ENCODE measurements at regions not wholly inside any gene's neighbourhood (a gene's known extent, or its start where the extent isn't known, plus 50 kb on each side); places are given as distances from the start of the nearest gene placed in this dataset.

GRCh38 chr1:178594133-178594532 is 81.2 kb downstream of the TEX35 start:
- BruUV-seq (replicated peaks), result no TSS peak
- Mint-ChIP-seq H3K27ac (ENCODE audit: unreplicated experiment) (no peak overlapping the region), H3K9me3 (ENCODE audit: low read depth, unreplicated experiment) (no peaks in the 10 kb centered on the region), H3K4me3 (ENCODE audit: low read depth, unreplicated experiment) (no peak overlapping the region), H3K27me3 (ENCODE audit: unreplicated experiment) (no peaks in the 10 kb centered on the region), H3K4me1 (ENCODE audit: low read depth, unreplicated experiment) (no peaks in the 10 kb centered on the region), H3K36me3 (ENCODE audit: insufficient read depth, unreplicated experiment) (no peaks in the 10 kb centered on the region)
- CTCF ChIA-PET, result interaction anchor here (1.2 kb wide), 1 partner anchor 10 kb away, joined by 4 read pairs; no protein-coding TSS in a partner anchor
- TF ChIP-seq CTCF (IDR thresholded peaks at IDR 0.05; ENCODE audit: unreplicated experiment), result no peak
- DNase-seq, result no peak
- intact Hi-C loops (cut with micrococcal nuclease; ENCODE audit: unreplicated experiment), result no loop called here

- intact Hi-C loops (cut with micrococcal nuclease; ENCODE audit: unreplicated experiment), result no loop called here
- H3K36me3 Mint-ChIP-seq (ENCODE audit: insufficient read depth, unreplicated experiment), result no peaks in the 10 kb centered on the region
- DNase-seq, result no peak
- no peaks in the 10 kb centered on the region for H3K4me1 Mint-ChIP-seq (ENCODE audit: low read depth, unreplicated experiment)
- no peak overlapping the region for H3K27ac Mint-ChIP-seq (ENCODE audit: unreplicated experiment)
- no peaks in the 10 kb centered on the region for H3K27me3 Mint-ChIP-seq (ENCODE audit: unreplicated experiment)
- TF ChIP-seq CTCF (IDR thresholded peaks at IDR 0.05; ENCODE audit: unreplicated experiment), result no peak
- CTCF ChIA-PET, result interaction anchor here (0.6 kb wide), 1 partner anchor 15 kb away, joined by 3 read pairs; no protein-coding TSS in a partner anchor
- no peaks in the 10 kb centered on the region for H3K9me3 Mint-ChIP-seq (ENCODE audit: low read depth, unreplicated experiment)
- no TSS peak for BruUV-seq (replicated peaks)
- no peak overlapping the region for H3K4me3 Mint-ChIP-seq (ENCODE audit: low read depth, unreplicated experiment)
Measured at GRCh38 chr1:178595491-178595890, 82.6 kb downstream of the TEX35 start.

GRCh38 chr1:178599087-178599486 is 86.2 kb downstream of the TEX35 start:
- H3K4me3 Mint-ChIP-seq (ENCODE audit: low read depth, unreplicated experiment), result no peak overlapping the region
- BruUV-seq (replicated peaks), result no TSS peak
- no peaks in the 10 kb centered on the region for H3K36me3 Mint-ChIP-seq (ENCODE audit: insufficient read depth, unreplicated experiment)
- CTCF ChIA-PET, result no interaction called here
- no peak for DNase-seq
- H3K27ac Mint-ChIP-seq (ENCODE audit: unreplicated experiment), result no peak overlapping the region
- no peaks in the 10 kb centered on the region for H3K4me1 Mint-ChIP-seq (ENCODE audit: low read depth, unreplicated experiment)
- H3K9me3 Mint-ChIP-seq (ENCODE audit: low read depth, unreplicated experiment), result no peaks in the 10 kb centered on the region
- no peak for TF ChIP-seq CTCF (IDR thresholded peaks at IDR 0.05; ENCODE audit: unreplicated experiment)
- H3K27me3 Mint-ChIP-seq (ENCODE audit: unreplicated experiment), result no peaks in the 10 kb centered on the region
- intact Hi-C loops (cut with micrococcal nuclease; ENCODE audit: unreplicated experiment), result no loop called here

GRCh38 chr1:178599745-178600144 is 86.8 kb downstream of the TEX35 start:
- no peak for TF ChIP-seq CTCF (IDR thresholded peaks at IDR 0.05; ENCODE audit: unreplicated experiment)
- intact Hi-C loops (cut with micrococcal nuclease; ENCODE audit: unreplicated experiment), result no loop called here
- BruUV-seq (replicated peaks), result no TSS peak

More at GRCh38 chr1:178599745-178600144, 86.8 kb downstream of the TEX35 start:
- Mint-ChIP-seq H3K9me3 (ENCODE audit: low read depth, unreplicated experiment) (no peaks in the 10 kb centered on the region), H3K4me3 (ENCODE audit: low read depth, unreplicated experiment) (no peak overlapping the region), H3K27ac (ENCODE audit: unreplicated experiment) (no peak overlapping the region), H3K36me3 (ENCODE audit: insufficient read depth, unreplicated experiment) (no peaks in the 10 kb centered on the region), H3K4me1 (ENCODE audit: low read depth, unreplicated experiment) (no peaks in the 10 kb centered on the region), H3K27me3 (ENCODE audit: unreplicated experiment) (no peaks in the 10 kb centered on the region)
- DNase-seq, result no peak
- CTCF ChIA-PET, result no interaction called here
